ENCODE measurements at regions not wholly inside any gene's neighbourhood (a gene's known extent, or its start where the extent isn't known, plus 50 kb on each side); places are given as distances from the start of the nearest gene placed in this dataset.

DNA sequence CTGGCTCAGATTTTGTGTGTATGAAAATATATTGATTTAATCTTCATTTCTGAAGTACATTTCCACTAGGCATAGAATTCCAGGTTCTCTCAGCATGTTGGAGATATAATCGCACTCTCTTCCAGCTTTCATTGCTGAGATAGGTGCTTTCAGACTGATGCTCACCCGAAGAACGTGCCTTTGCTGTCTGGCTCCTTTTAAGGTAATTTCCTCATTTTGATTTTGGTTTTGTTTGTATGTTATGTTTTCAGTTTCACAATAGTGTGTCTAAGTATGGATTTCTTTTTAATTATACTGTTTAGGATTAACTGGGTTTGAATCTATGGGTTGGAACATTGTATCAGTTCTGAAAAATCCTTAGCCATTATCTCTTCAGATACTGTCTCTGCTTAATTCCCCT, 132.0 kb upstream of the NFIB start:
- no peak for TF ChIP-seq CTCF (IDR thresholded peaks at IDR 0.05; ENCODE audit: low read depth, low read length, missing control alignments)
- DNase-seq = no peak
- in situ Hi-C loops (cut with HindIII; ENCODE audit: low pct_ligation_motif_present, low sequenced_read_pairs) = no loop called here
- no peaks in the 10 kb centered on the region for H3K36me3 ChIP-seq (replicated peaks)
- no peak overlapping the region for H3K27ac ChIP-seq
- H3K27me3 ChIP-seq (replicated peaks) = no peaks in the 10 kb centered on the region
- H3K4me3 ChIP-seq (ENCODE audit: low read depth, low read length) = no peak overlapping the region

DNA sequence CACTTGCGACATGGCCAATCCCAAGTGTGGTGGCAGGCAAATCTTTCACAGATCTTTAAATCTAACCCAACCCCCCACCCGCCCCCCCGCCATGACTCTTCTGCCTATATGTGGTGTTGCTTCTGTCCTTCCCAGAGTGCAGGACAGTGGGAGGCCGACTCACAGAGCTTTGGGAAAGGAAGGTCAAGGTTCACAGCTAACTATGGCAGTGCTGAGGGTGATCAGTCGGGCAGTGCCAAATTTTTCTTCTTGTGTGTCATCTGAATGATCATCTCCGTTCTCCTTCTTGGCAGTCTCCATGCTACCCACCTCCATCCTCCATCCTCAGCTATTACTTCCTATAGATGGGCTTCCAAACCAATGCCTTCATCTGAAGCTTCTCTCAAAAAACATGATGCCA, 129.0 kb upstream of the NFIB start:
- no peak overlapping the region for H3K4me3 ChIP-seq (ENCODE audit: low read depth, low read length)
- H3K27ac ChIP-seq = no peak overlapping the region
- H3K27me3 ChIP-seq (replicated peaks) = no peaks in the 10 kb centered on the region
- no peaks in the 10 kb centered on the region for H3K36me3 ChIP-seq (replicated peaks)
- in situ Hi-C loops (cut with HindIII; ENCODE audit: low pct_ligation_motif_present, low sequenced_read_pairs) = no loop called here
- no peak for DNase-seq
- no peak for TF ChIP-seq CTCF (IDR thresholded peaks at IDR 0.05; ENCODE audit: low read depth, low read length, missing control alignments)

GRCh38 chr9:14441976-14442651, 128.2 kb upstream of the NFIB start:
- TF ChIP-seq CTCF (IDR thresholded peaks at IDR 0.05; ENCODE audit: low read depth, low read length, missing control alignments) = peak; percentile 54
- H3K27me3 ChIP-seq (replicated peaks) = no peaks in the 10 kb centered on the region
- H3K36me3 ChIP-seq (replicated peaks) = no peaks in the 10 kb centered on the region
- H3K27ac ChIP-seq = no peak overlapping the region
- in situ Hi-C loops (cut with HindIII; ENCODE audit: low pct_ligation_motif_present, low sequenced_read_pairs) = no loop called here
- no peak for DNase-seq
- no peak overlapping the region for H3K4me3 ChIP-seq (ENCODE audit: low read depth, low read length)

DNA sequence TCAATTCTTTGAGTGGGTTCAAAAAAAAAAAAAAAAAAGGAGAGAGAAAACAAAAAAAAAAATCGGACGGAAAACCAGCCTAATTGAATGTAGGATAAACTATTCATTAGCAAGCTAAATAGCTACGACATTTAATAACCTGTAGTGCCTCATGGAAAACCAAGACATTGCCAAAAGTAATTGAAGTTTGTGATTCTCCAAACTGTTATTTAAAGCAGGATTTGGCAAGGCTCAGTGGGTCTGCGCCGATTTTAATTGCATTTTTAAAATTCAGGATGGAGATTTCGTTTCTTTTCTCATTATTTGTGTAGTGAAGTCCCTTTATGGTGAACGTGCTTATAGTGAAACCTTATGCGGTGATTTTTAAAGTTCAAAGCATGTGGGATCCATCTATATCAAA, 127.2 kb upstream of the NFIB start:
- DNase-seq = no peak
- Histone ChIP-seq H3K27ac (no peak overlapping the region), H3K27me3 (replicated peaks) (no peaks in the 10 kb centered on the region), H3K36me3 (replicated peaks) (no peaks in the 10 kb centered on the region), H3K4me3 (ENCODE audit: low read depth, low read length) (no peak overlapping the region)
- in situ Hi-C loops (cut with HindIII; ENCODE audit: low pct_ligation_motif_present, low sequenced_read_pairs) = no loop called here
- no peak for TF ChIP-seq CTCF (IDR thresholded peaks at IDR 0.05; ENCODE audit: low read depth, low read length, missing control alignments)

- Histone ChIP-seq H3K27me3 (replicated peaks) (no peaks in the 10 kb centered on the region), H3K27ac (no peak overlapping the region), H3K36me3 (replicated peaks) (no peaks in the 10 kb centered on the region), H3K4me3 (ENCODE audit: low read depth, low read length) (no peak overlapping the region)
- in situ Hi-C loops (cut with HindIII; ENCODE audit: low pct_ligation_motif_present, low sequenced_read_pairs) = no loop called here
- DNase-seq = no peak
- no peak for TF ChIP-seq CTCF (IDR thresholded peaks at IDR 0.05; ENCODE audit: low read depth, low read length, missing control alignments)
Observed at GRCh38 chr9:14440062-14440461, 126.1 kb upstream of the NFIB start.

GRCh38 chr9:14439555-14439954, 125.6 kb upstream of the NFIB start:
- no peak overlapping the region for H3K4me3 ChIP-seq (ENCODE audit: low read depth, low read length)
- no peak for TF ChIP-seq CTCF (IDR thresholded peaks at IDR 0.05; ENCODE audit: low read depth, low read length, missing control alignments)
- no peak overlapping the region for H3K27ac ChIP-seq
- no peak for DNase-seq
- in situ Hi-C loops (cut with HindIII; ENCODE audit: low pct_ligation_motif_present, low sequenced_read_pairs) = no loop called here
- no peaks in the 10 kb centered on the region for H3K36me3 ChIP-seq (replicated peaks)
- no peaks in the 10 kb centered on the region for H3K27me3 ChIP-seq (replicated peaks)

All from brain microvascular endothelial cell (primary cell).